ENCODE measurements at regions not wholly inside any gene's neighbourhood (a gene's known extent, or its start where the extent isn't known, plus 50 kb on each side); places are given as distances from the start of the nearest gene placed in this dataset.

DNA sequence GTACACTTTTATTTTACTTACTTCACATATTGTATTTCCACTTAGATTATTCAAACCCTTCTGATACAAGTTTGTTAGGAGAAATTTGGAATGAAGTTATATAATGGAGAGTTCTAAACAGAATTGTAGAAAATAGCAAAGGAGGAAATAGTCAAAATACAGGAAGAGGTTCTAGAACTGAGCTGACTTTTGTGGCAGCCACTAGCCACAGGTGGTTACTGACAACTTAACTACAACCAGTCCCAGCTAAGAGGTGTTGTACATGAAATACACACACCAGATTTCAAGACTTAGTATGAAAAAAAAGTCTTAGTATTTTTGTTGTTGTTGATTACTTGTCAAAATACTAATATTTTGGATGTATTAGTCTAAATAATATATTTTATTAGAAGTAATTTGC is 727.4 kb upstream of the CITED2 start:
- TF ChIP-seq CTCF (IDR thresholded peaks at IDR 0.05; ENCODE audit: low read length) = no peak
- TF ChIP-seq EZH2 (optimal IDR thresholded peaks at IDR 0.05; ENCODE audit: low read depth, low read length) = no peak
- TF ChIP-seq EZH2phosphoT487 (IDR thresholded peaks at IDR 0.05; ENCODE audit: low read length) = no peak
